HUES48 (cell line): ENCODE measurements at regions not wholly inside any gene's neighbourhood (a gene's known extent, or its start where the extent isn't known, plus 50 kb on each side); places are given as distances from the start of the nearest gene placed in this dataset.
"Not testable (repeated sequence)": the region's sequence is repeated elsewhere in the genome, so short reads cannot be mapped to it uniquely, and the experiment has no call there.

Experiments used
- H3K27ac ChIP-seq: one replicate; pipeline ENCODE4 v1.7.0; 2013; ENCODE audit warnings: low read depth, low read length, inconsistent platforms
- H3K27me3 ChIP-seq: 2 replicates; pipeline ENCODE4 v1.6.1; 2013; ENCODE audit warnings: mild to moderate bottlenecking, low read length; ENCODE audit not compliant: control insufficient read depth, insufficient read depth
- H3K36me3 ChIP-seq: 2 replicates; pipeline ENCODE4 v1.6.1; 2013; ENCODE audit warnings: low read length; ENCODE audit not compliant: control insufficient read depth, insufficient read depth
- H3K4me1 ChIP-seq: 2 replicates; pipeline ENCODE4 v1.6.1; 2013; ENCODE audit warnings: mild to moderate bottlenecking, low read length; ENCODE audit not compliant: control insufficient read depth, insufficient read depth
- H3K4me3 ChIP-seq: 2 replicates; pipeline ENCODE4 v1.5.1; 2013; ENCODE audit warnings: mild to moderate bottlenecking, low read depth, low read length
- H3K9ac ChIP-seq: 2 replicates; pipeline ENCODE4 v1.6.1; 2013; ENCODE audit warnings: mild to moderate bottlenecking, low read depth, low read length, moderate library complexity
- H3K9me3 ChIP-seq: 2 replicates; pipeline ENCODE4 v1.6.1; 2013; ENCODE audit warnings: low read length; ENCODE audit not compliant: control insufficient read depth, insufficient read depth

DNA sequence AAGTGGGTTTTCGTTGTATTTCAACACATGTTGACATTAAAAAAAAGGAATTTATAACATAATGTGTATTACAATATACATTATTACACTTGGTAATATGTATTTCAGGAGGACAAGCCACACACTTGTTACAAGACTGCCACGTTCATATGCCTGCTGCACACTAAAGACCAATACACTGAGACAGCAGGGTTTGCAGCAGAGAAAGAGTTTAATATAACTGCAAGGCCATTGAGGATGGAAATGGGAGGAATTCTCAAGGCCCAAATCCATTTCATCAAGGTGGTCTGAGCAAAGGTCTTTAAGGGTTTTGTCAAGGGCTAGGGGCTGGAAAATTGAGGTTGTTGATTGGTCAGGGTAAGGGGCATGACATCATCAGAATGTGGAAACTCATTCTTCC is 1017.8 kb upstream of the CDH10 start:
- peaks cover 10% of the 10 kb centered on the region for H3K9me3 ChIP-seq
- no peaks in the 10 kb centered on the region for H3K4me1 ChIP-seq
- no peak overlapping the region for H3K4me3 ChIP-seq
- no peaks in the 10 kb centered on the region for H3K36me3 ChIP-seq
- H3K9ac ChIP-seq = no peak overlapping the region
- no peak overlapping the region for H3K27ac ChIP-seq
- no peaks in the 10 kb centered on the region for H3K27me3 ChIP-seq

DNA sequence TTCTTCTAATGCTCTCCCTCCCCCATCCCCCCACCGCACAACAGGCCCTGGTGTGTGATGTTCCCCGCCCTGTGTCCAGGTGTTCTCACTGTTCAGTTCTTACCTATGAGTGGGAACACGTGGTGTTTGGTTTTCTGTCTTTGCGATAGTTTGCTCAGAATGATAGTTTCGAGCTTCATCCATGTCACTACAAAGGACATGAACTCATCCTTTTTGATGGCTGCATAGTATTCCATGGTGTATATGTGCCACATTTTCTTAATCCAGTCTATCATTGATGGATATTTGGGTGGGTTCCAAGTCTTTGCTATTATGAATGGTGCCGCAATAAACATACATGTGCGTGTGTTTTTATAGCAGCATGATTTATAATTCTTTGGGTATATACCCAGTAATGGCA is 1005.5 kb upstream of the CDH10 start:
- H3K27me3 ChIP-seq = not testable (repeated sequence)

DNA sequence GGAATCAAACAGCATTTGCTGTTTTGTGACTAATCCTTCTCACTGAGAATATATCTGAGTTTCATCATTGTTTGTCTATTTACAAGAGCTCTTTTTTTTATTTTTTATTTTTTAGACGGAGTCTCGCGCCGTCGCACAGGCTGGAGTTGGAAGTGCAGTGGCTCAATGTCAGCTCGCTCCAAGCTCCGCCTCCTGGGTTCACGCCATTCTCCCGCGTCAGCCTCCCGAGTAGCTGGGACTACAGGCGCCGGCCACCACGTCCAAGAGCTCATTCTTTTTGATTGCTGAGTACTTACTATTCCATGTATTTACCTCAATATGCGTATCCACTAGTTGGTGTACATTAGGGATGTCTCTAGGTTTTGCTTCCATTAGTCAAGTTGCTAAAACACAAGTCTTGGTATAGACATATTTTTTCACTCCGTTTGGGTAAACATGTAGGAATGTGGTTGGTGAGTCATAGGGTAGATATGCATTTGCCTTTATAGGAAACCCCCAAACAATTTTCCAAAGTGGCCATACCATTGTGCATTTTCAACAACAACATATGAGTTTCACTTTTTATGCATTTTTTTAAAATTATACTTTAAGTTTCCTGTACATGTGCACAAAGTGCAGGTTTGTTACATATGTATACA is 1005.0 kb upstream of the CDH10 start:
- no peaks in the 10 kb centered on the region for H3K4me1 ChIP-seq
- no peak overlapping the region for H3K27ac ChIP-seq
- H3K27me3 ChIP-seq = no peaks in the 10 kb centered on the region
- H3K36me3 ChIP-seq = no peaks in the 10 kb centered on the region
- H3K9ac ChIP-seq = no peak overlapping the region
- no peaks in the 10 kb centered on the region for H3K9me3 ChIP-seq
- H3K4me3 ChIP-seq = no peak overlapping the region

More for the DNA sequence above, 1005.5 kb upstream of the CDH10 start:
- H3K4me1 ChIP-seq, H3K9ac ChIP-seq, H3K4me3 ChIP-seq, H3K36me3 ChIP-seq, H3K9me3 ChIP-seq, H3K27ac ChIP-seq: not testable (repeated sequence)

DNA sequence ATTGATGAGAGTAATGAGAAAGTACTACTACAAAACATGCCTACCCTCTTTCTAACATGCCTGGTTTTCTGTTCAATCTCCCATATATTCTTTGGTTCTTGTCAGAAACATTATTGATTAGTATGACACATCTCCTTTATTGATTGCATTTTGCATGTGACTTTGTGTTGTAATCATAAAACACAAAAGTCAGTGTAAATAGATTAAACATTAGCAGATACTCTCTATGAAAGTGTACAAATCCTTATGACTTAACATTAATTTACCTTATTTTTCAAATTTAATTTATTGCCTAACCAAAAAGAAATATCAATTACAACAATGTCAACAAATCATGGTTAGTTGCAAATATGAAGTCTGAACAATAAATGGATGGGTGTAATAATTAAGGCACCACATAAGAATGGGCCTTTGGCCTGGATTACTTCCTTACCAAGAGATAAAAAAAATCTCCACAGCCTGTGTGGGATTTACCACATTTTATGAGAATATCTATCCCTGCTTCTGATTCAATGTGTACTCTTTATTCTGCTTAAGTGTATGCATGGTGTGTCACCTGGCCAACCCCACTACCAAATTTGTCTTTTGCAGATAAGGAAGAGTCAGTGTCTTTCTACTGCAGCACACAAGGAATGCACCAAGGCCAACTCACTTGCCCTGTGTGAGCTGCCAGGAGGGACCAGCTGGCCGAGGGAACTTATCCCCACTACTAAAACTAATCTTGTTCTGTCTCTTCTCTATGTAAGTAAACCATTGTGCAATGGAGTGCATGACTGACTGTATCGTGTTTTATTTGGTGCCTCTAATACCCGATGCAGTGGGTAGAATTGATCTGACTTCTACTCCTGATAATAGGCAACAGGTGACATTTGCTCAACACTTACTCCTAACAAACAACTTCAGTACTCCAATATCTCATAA is 1001.9 kb upstream of the CDH10 start:
- no peak overlapping the region for H3K27ac ChIP-seq
- H3K9me3 ChIP-seq = no peaks in the 10 kb centered on the region
- H3K9ac ChIP-seq = no peak overlapping the region
- no peaks in the 10 kb centered on the region for H3K4me1 ChIP-seq
- H3K4me3 ChIP-seq = no peak overlapping the region
- no peaks in the 10 kb centered on the region for H3K36me3 ChIP-seq
- no peaks in the 10 kb centered on the region for H3K27me3 ChIP-seq

DNA sequence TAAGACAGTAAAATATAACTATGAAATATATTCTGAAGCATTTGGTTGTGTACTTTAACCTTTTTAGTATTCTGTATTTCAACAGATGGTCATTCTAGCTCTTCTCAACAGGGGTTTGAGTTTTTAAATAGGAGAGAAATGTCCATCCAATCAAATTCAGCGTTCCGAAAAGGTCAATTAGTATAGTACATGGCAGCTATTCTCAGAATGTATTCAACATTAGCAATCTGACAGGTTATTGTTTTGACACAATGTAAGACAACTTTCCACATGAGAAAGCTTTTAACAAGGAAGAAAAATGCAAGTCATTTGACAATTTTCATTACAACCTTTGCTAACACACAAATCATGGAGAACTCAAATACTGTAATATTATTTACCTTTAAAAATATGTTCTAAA is 996.3 kb upstream of the CDH10 start:
- no peak overlapping the region for H3K9ac ChIP-seq
- H3K4me1 ChIP-seq = no peaks in the 10 kb centered on the region
- no peaks in the 10 kb centered on the region for H3K27me3 ChIP-seq
- no peak overlapping the region for H3K27ac ChIP-seq
- no peaks in the 10 kb centered on the region for H3K36me3 ChIP-seq
- H3K4me3 ChIP-seq = no peak overlapping the region
- H3K9me3 ChIP-seq = no peaks in the 10 kb centered on the region

DNA sequence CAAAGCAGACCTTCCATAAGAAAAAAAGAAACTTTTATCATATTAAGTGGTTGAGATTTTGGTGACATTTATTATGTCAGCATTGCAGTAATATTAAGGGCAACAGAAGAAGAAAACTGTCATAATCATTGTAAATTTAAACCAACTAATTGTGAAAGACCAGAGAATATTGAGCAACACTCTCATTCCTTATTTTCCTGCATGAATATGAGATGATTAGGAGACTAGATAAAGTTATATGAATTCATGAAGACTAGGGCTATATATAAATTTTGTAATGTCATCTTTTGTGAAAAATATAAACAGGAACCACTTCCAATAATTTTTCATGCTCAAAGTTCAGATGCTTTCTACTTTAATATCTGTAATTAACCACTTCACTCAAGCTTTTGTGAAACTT is 974.5 kb upstream of the CDH10 start:
- Histone ChIP-seq H3K9ac (no peak overlapping the region), H3K27ac (no peak overlapping the region), H3K4me1 (no peaks in the 10 kb centered on the region), H3K4me3 (no peak overlapping the region), H3K9me3 (no peaks in the 10 kb centered on the region), H3K36me3 (no peaks in the 10 kb centered on the region), H3K27me3 (no peaks in the 10 kb centered on the region)

DNA sequence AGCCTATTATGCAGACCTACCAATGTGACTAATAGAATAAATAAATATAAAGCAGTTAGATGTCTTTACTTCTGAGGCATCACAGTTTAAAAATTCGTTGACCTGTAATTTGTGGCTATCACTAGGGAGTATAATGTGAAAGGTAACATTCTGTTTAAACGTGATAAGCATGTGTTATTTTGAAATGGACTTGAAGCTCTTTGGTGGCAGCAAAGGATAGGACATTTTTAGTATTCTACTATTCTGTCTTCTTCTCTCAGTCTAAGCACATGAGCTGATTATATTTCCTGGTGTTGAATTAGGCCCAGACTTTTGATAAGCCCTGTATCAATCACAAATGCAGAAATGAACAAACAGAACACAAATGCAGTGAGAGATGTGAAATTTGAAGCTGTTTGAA is 974.0 kb upstream of the CDH10 start:
- Histone ChIP-seq H3K9me3 (peaks cover 3% of the 10 kb centered on the region; the same call in 1 of the 2 replicates), H3K36me3 (no peaks in the 10 kb centered on the region), H3K27ac (no peak overlapping the region), H3K4me3 (no peak overlapping the region), H3K27me3 (no peaks in the 10 kb centered on the region), H3K4me1 (no peaks in the 10 kb centered on the region), H3K9ac (no peak overlapping the region)

DNA sequence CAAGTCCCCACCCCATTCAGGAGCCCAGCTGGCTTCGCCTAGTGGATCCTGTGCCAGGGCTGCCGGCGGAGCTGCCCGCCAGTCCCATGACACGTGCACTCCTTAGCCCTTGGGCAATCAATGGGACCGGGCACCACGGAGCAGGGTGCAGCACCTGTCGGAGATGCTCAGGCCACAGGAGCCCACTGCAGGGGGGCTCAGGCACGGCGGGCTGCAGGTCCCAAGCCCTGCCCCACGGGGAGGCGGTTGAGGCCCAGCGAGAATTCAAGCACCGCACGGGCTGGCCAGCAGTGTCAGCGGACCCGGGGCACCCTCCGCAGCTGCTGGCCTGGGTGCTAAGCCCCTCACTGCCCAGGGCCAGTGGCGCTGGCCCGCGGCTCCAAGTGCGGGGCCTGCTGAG is 969.7 kb upstream of the CDH10 start:
- no peaks in the 10 kb centered on the region for H3K27me3 ChIP-seq
- no peaks in the 10 kb centered on the region for H3K36me3 ChIP-seq
- H3K4me1 ChIP-seq = no peaks in the 10 kb centered on the region
- H3K4me3 ChIP-seq = no peak overlapping the region
- H3K9ac ChIP-seq = no peak overlapping the region
- peaks cover 9% of the 10 kb centered on the region; the same call in 1 of the 2 replicates for H3K9me3 ChIP-seq
- no peak overlapping the region for H3K27ac ChIP-seq

DNA sequence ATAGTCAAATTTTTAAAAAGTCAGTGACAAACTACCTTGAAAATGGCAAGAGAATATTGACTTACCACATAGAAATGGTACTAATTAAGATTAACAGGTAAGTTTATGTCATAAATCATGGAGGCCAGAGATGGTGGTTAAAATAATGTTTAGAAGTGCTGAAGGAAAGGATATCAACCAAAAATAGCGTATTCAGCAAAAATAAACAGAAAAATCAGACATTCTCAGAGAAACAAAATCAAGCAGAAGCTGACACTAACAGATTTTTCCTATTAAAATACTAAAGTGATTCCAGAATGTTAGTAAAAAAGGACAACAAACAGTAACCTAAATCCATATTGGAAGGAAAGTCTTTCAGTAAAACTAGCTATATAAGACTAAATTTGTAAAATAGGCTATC is 959.9 kb upstream of the CDH10 start:
- Histone ChIP-seq H3K4me1 (no peaks in the 10 kb centered on the region), H3K27ac (no peak overlapping the region), H3K36me3 (no peaks in the 10 kb centered on the region), H3K4me3 (no peak overlapping the region), H3K9me3 (0 out of 2 replicates have a peak, but pooled peaks cover 5% of the 10 kb centered on the region), H3K9ac (no peak overlapping the region), H3K27me3 (no peaks in the 10 kb centered on the region)

DNA sequence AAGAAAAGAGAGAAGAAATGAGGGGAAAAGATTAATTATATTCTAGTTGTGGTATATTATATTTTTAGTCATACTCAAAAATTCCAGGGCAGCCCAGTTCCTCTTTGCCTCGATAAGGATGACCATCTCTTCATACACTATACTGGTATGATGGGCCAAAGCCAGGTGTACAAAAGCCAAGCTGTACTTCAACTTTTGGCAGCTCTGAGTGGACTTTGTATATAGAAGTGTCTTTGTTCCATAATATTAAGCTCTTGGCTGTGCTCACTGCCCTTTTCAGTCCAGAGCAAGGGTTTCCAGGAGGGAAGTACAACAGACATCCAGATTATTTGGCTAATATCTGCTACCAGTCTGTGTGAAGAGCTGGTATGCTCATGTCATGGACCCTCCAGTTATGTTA is 934.3 kb upstream of the CDH10 start:
- no peak overlapping the region for H3K27ac ChIP-seq
- no peaks in the 10 kb centered on the region for H3K36me3 ChIP-seq
- H3K4me1 ChIP-seq = peaks cover 9% of the 10 kb centered on the region; the same call in 1 of the 2 replicates
- no peaks in the 10 kb centered on the region for H3K27me3 ChIP-seq
- H3K4me3 ChIP-seq = no peak overlapping the region
- no peaks in the 10 kb centered on the region for H3K9me3 ChIP-seq
- no peak overlapping the region for H3K9ac ChIP-seq

DNA sequence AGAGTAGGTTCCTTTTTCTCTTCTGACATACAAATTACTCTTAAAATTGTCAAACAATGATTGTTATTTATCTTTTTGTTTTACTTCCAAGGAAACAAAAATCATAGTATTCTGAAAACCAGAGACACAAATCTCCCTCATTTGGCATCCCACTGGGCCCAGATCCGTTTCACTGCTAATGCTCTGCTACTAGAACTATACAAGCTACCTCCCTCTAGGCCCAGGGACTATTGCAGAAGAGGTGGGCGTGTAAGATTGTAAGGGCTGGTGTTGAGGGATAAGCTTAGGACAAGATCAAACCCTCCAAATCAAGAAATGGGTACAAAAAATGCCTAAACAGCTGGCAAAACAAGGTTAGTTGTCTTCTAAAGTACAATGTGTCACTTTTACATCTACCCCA is 928.9 kb upstream of the CDH10 start:
- Histone ChIP-seq H3K27ac (no peak overlapping the region), H3K27me3 (no peaks in the 10 kb centered on the region), H3K9me3 (no peaks in the 10 kb centered on the region), H3K9ac (no peak overlapping the region), H3K4me1 (peaks cover 45% of the 10 kb centered on the region), H3K4me3 (no peak overlapping the region), H3K36me3 (no peaks in the 10 kb centered on the region)
